Gastrocnemius medialis (tissue), 4 donors: ENCODE measurements at regions not wholly inside any gene's neighbourhood (a gene's known extent, or its start where the extent isn't known, plus 50 kb on each side); places are given as distances from the start of the nearest gene placed in this dataset.

Source experiments
- CTCF ChIP-seq, 5 experiments: fragments of 450-650 bp in 3 of 5; fragments of 200-600 bp in 2 of 5; sonication (generic) in 2 of 5; IDR thresholded peaks in 4 of 5; conservative IDR thresholded peaks in 1 of 5; 1 replicate in 4 of 5; 2 replicates in 1 of 5; pipeline ENCODE4 v1.5.1; 2016 to 2019; ENCODE audit warnings: antibody characterized with exemption in 5 of 5, mild to moderate bottlenecking in 3 of 5, moderate library complexity in 3 of 5
- POLR2A ChIP-seq, 2 donors: fragments of 450-650 bp; IDR thresholded peaks; one replicate each; pipeline ENCODE4 v1.6.1; 2017; ENCODE audit warnings: antibody characterized with exemption in 2 of 2, mild to moderate bottlenecking in 2 of 2, moderate library complexity in 2 of 2

DNA sequence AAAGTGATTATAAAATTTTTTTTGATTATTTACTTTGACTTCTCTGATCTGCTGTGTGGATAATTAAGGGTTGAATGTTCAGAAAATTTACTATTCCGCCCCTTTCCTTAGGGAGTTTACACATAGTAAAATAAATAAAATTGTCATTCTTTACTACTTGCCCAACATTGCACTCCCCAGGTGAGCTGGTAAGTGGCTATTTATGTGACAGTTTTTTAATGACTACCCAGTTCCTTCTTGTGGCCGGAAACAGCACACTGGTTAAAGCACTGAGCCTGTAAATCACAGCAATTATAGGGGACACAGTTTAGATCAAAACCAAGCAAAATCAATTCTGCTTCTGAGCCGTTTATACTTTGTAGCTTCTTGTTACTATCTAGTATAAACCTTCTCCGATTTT lies 158.1 kb downstream of the FHIP1A start:
- no peak for TF ChIP-seq CTCF (IDR thresholded peaks at IDR 0.05 in 4 of 5, conservative IDR thresholded peaks at IDR 0.05 in 1 of 5)
- no peak for TF ChIP-seq POLR2A (IDR thresholded peaks at IDR 0.05)
